C4-2B (cell line): ENCODE measurements at regions not wholly inside any gene's neighbourhood (a gene's known extent, or its start where the extent isn't known, plus 50 kb on each side); places are given as distances from the start of the nearest gene placed in this dataset.

Experiments
- CTCF ChIP-seq: fragments of 450-650 bp; conservative IDR thresholded peaks from 2 replicates; pipeline ENCODE4 v1.5.1; 2017; ENCODE audit warnings: mild to moderate bottlenecking
- ZFX ChIP-seq: fragments of 450-650 bp; IDR thresholded peaks from 2 replicates; pipeline ENCODE4 v1.6.1; 2017

DNA sequence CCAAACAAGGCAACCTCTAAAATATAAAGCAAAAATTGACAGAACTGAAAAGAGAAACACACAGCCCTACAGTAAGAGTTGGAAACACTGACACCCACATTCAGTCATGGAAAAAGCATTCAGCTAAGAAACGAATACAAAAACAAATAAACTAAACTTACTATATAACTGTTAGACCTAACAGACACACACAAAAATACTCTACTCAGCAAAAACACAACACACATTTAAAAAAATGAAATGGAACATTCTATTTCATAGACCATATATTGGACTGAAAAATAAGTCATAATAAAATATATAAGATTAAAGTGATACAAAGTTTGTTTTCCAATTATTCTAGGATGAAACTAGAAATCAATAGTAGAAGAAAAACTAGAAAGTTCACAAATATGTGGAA is 488.8 kb upstream of the POU3F4 start:
- no peak for TF ChIP-seq CTCF
- no peak for TF ChIP-seq ZFX
